ENCODE measurements at regions not wholly inside any gene's neighbourhood (a gene's known extent, or its start where the extent isn't known, plus 50 kb on each side); places are given as distances from the start of the nearest gene placed in this dataset.
"Not testable (repeated sequence)": the region's sequence is repeated elsewhere in the genome, so short reads cannot be mapped to it uniquely, and the experiment has no call there.

- TF ChIP-seq POLR2A, CTCF (IDR thresholded peaks at IDR 0.05): not testable (repeated sequence)
These were observed 1185.0 kb downstream of the RPIA start for GRCh38 chr2:89876445-89876844.

Data from body of pancreas (tissue), 4 donors.